ENCODE measurements at regions not wholly inside any gene's neighbourhood (a gene's known extent, or its start where the extent isn't known, plus 50 kb on each side); places are given as distances from the start of the nearest gene placed in this dataset.

- no peak for TF ChIP-seq CTCF (IDR thresholded peaks at IDR 0.05)
- no peak for TF ChIP-seq POLR2A (IDR thresholded peaks at IDR 0.05)
Measured at GRCh38 chr6:90952176-90952575, 365.3 kb upstream of the MAP3K7 start.

Data from thyroid gland (tissue), 4 donors.